Liver (tissue), 8 donors: ENCODE measurements at regions not wholly inside any gene's neighbourhood (a gene's known extent, or its start where the extent isn't known, plus 50 kb on each side); places are given as distances from the start of the nearest gene placed in this dataset.

Source experiments
- DNase-seq: peaks from one replicate; pipeline ENCODE4 v3.0.0-alpha.2; 2017; ENCODE audit warnings: low spot score
- H3K27ac ChIP-seq, 2 donors: one replicate each; pipeline ENCODE4 v1.7.0; 2013; ENCODE audit warnings: inconsistent platforms in 2 of 2, low read length in 2 of 2, control low read depth in 1 of 2, low read depth in 1 of 2, mild to moderate bottlenecking in 1 of 2
- H3K27me3 ChIP-seq, 4 donors: one replicate each; pipeline versions ENCODE4 v1.6.1 to v1.7.0; 2013; ENCODE audit warnings: low read length in 3 of 4, inconsistent platforms in 1 of 4, mild to moderate bottlenecking in 1 of 4, moderate library complexity in 1 of 4; ENCODE audit not compliant: control insufficient read depth in 4 of 4, insufficient read depth in 4 of 4
- H3K36me3 ChIP-seq, 4 donors: one replicate each; pipeline versions ENCODE4 v1.6.1 to v1.7.0; 2013; ENCODE audit warnings: low read length in 3 of 4, mild to moderate bottlenecking in 3 of 4, low read depth in 1 of 4, moderate library complexity in 1 of 4; ENCODE audit not compliant: control insufficient read depth in 4 of 4, insufficient read depth in 3 of 4
- H3K4me1 ChIP-seq, 4 donors: one replicate each; pipeline versions ENCODE4 v1.6.1 to v1.7.0; 2013; ENCODE audit warnings: low read length in 3 of 4, mild to moderate bottlenecking in 3 of 4, moderate library complexity in 1 of 4; ENCODE audit not compliant: control insufficient read depth in 4 of 4, insufficient read depth in 4 of 4
- H3K4me3 ChIP-seq, 3 donors: one replicate each; pipeline versions ENCODE4 v1.6.1 to v1.7.0; 2013; ENCODE audit warnings: low read length in 3 of 3, control low read depth in 1 of 3, low read depth in 1 of 3, mild to moderate bottlenecking in 1 of 3
- H3K9ac ChIP-seq, 2 donors: one replicate each; pipeline ENCODE4 v1.7.0; 2013; ENCODE audit warnings: low read length in 2 of 2, mild to moderate bottlenecking in 2 of 2, moderate library complexity in 2 of 2, control low read depth in 1 of 2, low read depth in 1 of 2
- H3K9me3 ChIP-seq, 4 donors: one replicate each; pipeline versions ENCODE4 v1.6.1 to v1.7.0; 2013; ENCODE audit warnings: low read length in 3 of 4; ENCODE audit not compliant: control insufficient read depth in 4 of 4
- ATF3 ChIP-seq: IDR thresholded peaks from 2 replicates; pipeline ENCODE4 v1.6.1; 2016; ENCODE audit warnings: antibody characterized with exemption
- CTCF ChIP-seq: fragments of 150-350 bp; IDR thresholded peaks from 2 replicates; pipeline ENCODE4 v1.5.1; 2017; ENCODE audit warnings: improper control_type of control experiment, low read depth, low read length; ENCODE audit not compliant: missing input control
- EGR1 ChIP-seq, 2 donors: IDR thresholded peaks; 2 replicates each; pipeline ENCODE4 v1.6.1; 2016 to 2018; ENCODE audit warnings: antibody characterized with exemption in 2 of 2, low read depth in 2 of 2
- FOXA1 ChIP-seq: IDR thresholded peaks from 2 replicates; pipeline ENCODE4 v1.6.1; 2016; ENCODE audit warnings: antibody characterized with exemption
- FOXA2 ChIP-seq: IDR thresholded peaks from 2 replicates; pipeline ENCODE4 v1.6.1; 2016; ENCODE audit warnings: antibody characterized with exemption
- GABPA ChIP-seq, 2 donors: IDR thresholded peaks in 1 of 2; conservative IDR thresholded peaks in 1 of 2; 2 replicates each; pipeline ENCODE4 v1.6.1; 2016; ENCODE audit warnings: antibody characterized with exemption in 2 of 2, mild to moderate bottlenecking in 1 of 2, moderate library complexity in 1 of 2
- HNF4A ChIP-seq, 2 donors: conservative IDR thresholded peaks; 2 replicates each; pipeline ENCODE4 v1.6.1; 2016; ENCODE audit warnings: antibody characterized with exemption in 2 of 2, mild to moderate bottlenecking in 2 of 2
- HNF4G ChIP-seq: IDR thresholded peaks from 2 replicates; pipeline ENCODE4 v1.6.1; 2016; ENCODE audit warnings: antibody characterized with exemption
- JUND ChIP-seq, 2 donors: IDR thresholded peaks; 2 replicates each; pipeline ENCODE4 v1.6.1; 2016; ENCODE audit warnings: antibody characterized with exemption in 2 of 2
- MAX ChIP-seq: IDR thresholded peaks from 2 replicates; pipeline ENCODE4 v1.6.1; 2016; ENCODE audit warnings: antibody characterized with exemption
- NR2F2 ChIP-seq: IDR thresholded peaks from 2 replicates; pipeline ENCODE4 v1.6.1; 2016; ENCODE audit warnings: antibody characterized with exemption
- RAD21 ChIP-seq, 2 donors: IDR thresholded peaks; 2 replicates each; pipeline ENCODE4 v1.6.1; 2016; ENCODE audit warnings: antibody characterized with exemption in 2 of 2, mild to moderate bottlenecking in 2 of 2
- REST ChIP-seq: IDR thresholded peaks from 2 replicates; pipeline ENCODE4 v1.6.1; 2016; ENCODE audit warnings: antibody characterized with exemption, mild to moderate bottlenecking
- RXRA ChIP-seq, 2 donors: IDR thresholded peaks; 2 replicates each; pipeline ENCODE4 v1.6.1; 2017 to 2018; ENCODE audit warnings: antibody characterized with exemption in 2 of 2, mild to moderate bottlenecking in 1 of 2
- SP1 ChIP-seq: IDR thresholded peaks from 2 replicates; pipeline ENCODE4 v1.6.1; 2018; ENCODE audit warnings: antibody characterized with exemption, mild to moderate bottlenecking
- TAF1 ChIP-seq: conservative IDR thresholded peaks from 2 replicates; pipeline ENCODE4 v1.6.1; 2016; ENCODE audit warnings: antibody characterized with exemption, mild to moderate bottlenecking
- YY1 ChIP-seq: IDR thresholded peaks from 2 replicates; pipeline ENCODE4 v1.6.1; 2016; ENCODE audit warnings: antibody characterized with exemption, mild to moderate bottlenecking
- ZBTB33 ChIP-seq: IDR thresholded peaks from 2 replicates; pipeline ENCODE4 v1.6.1; 2016; ENCODE audit warnings: antibody characterized with exemption
- WGBS: extraction: QIAGEN DNeasy Blood & Tissue Kit; methylation state at CpG from one replicate; pipeline ENCODE4 v1.1.7; 2013; 5-methylcytosine and 5-hydroxymethylcytosine counted together
- donor health status: healthy.
- donor health status: healthy.
- donor health status: healthy.
- donor health status: healthy.
- donor health status: healthy.

- no peak for DNase-seq
- H3K4me1 ChIP-seq, result no peaks in the 10 kb centered on the region
- no peaks in the 10 kb centered on the region for H3K9me3 ChIP-seq
- 77% methylated on average over 1 of the region's 1 CpG for WGBS
- no peak overlapping the region for H3K4me3 ChIP-seq
- peaks cover 0 to 2% (median 0%) of the 10 kb centered on the region in 4 donors for H3K27me3 ChIP-seq
- no peak overlapping the region for H3K9ac ChIP-seq
- TF ChIP-seq TAF1 (no peak), YY1 (no peak), GABPA (IDR thresholded peaks at IDR 0.05 in 1 of 2, conservative IDR thresholded peaks at IDR 0.05 in 1 of 2) (no peak), RXRA (IDR thresholded peaks at IDR 0.05) (no peak), EGR1 (IDR thresholded peaks at IDR 0.05; ENCODE audit: low read depth in 2 of 2) (no peak), HNF4G (no peak), FOXA2 (no peak), REST (no peak), MAX (no peak), FOXA1 (no peak), ZBTB33 (no peak), SP1 (no peak), NR2F2 (no peak), JUND (IDR thresholded peaks at IDR 0.05) (no peak)
- no peak overlapping the region for H3K27ac ChIP-seq
- H3K36me3 ChIP-seq, result no peaks in the 10 kb centered on the region
Measured at GRCh38 chr6:74117113-74117512, 421.1 kb downstream of the CD109 start.

- no peak for DNase-seq
- WGBS, result 75% methylated on average over 3 of the region's 3 CpGs
- Histone ChIP-seq H3K4me1 (no peaks in the 10 kb centered on the region), H3K4me3 (no peak overlapping the region), H3K36me3 (no peaks in the 10 kb centered on the region), H3K27ac (no peak overlapping the region), H3K9me3 (no peaks in the 10 kb centered on the region), H3K9ac (no peak overlapping the region), H3K27me3 (peaks cover 0 to 2% (median 0%) of the 10 kb centered on the region in 4 donors)
- no peak for TF ChIP-seq HNF4A (conservative IDR thresholded peaks at IDR 0.05)
- no peak for TF ChIP-seq SP1
- no peak for TF ChIP-seq ZBTB33
- no peak for TF ChIP-seq CTCF
- no peak for TF ChIP-seq FOXA1
- no peak for TF ChIP-seq GABPA (IDR thresholded peaks at IDR 0.05 in 1 of 2, conservative IDR thresholded peaks at IDR 0.05 in 1 of 2)
- TF ChIP-seq RXRA (IDR thresholded peaks at IDR 0.05), result no peak
- TF ChIP-seq JUND (IDR thresholded peaks at IDR 0.05), result no peak
- TF ChIP-seq ATF3, result no peak
- no peak for TF ChIP-seq FOXA2
- no peak for TF ChIP-seq NR2F2
- TF ChIP-seq RAD21 (IDR thresholded peaks at IDR 0.05), result no peak
- no peak for TF ChIP-seq REST
- no peak for TF ChIP-seq HNF4G
- TF ChIP-seq YY1, result no peak
Measured at GRCh38 chr6:74115674-74116073, 419.7 kb downstream of the CD109 start.
